HCT116 (cell line): ENCODE measurements at regions not wholly inside any gene's neighbourhood (a gene's known extent, or its start where the extent isn't known, plus 50 kb on each side); places are given as distances from the start of the nearest gene placed in this dataset.
"Not testable (repeated sequence)": the region's sequence is repeated elsewhere in the genome, so short reads cannot be mapped to it uniquely, and the experiment has no call there.

Experiments used
- ATAC-seq: fragments of 200-7000 bp; cut with Tn5 transposase; 2 replicates; pipeline ENCODE4 v1.9.1; 2020; ENCODE audit warnings: mild to moderate bottlenecking, moderate library complexity
- BruUV-seq: library from RNA; stranded (reverse); fragments of 400-500 nt; replicated peaks from 2 replicates; lab custom pipeline; 2021; lab: Mats Ljungman, UMichigan
- CTCF ChIA-PET: fragments of 300-600 bp; sonication (Branson Sonifier 250); formaldehyde crosslinking; loops from one replicate; lab custom pipeline; 2021; ENCODE audit warnings: antibody characterized with exemption; lab: Charles Lee
- POLR2A ChIA-PET: fragments of 300-600, 350-600 bp; sonication (Branson Sonifier 250); formaldehyde crosslinking; loops from one replicate; lab custom pipeline; 2021; ENCODE audit warnings: antibody characterized with exemption; lab: Charles Lee
- RAD21 ChIA-PET, 2 experiments: fragments of 300-600 bp; sonication (Branson Sonifier 250); formaldehyde crosslinking; loops; one replicate each; lab custom pipeline; 2023; ENCODE audit warnings: low total read pairs in 2 of 2; ENCODE audit not compliant: uncharacterized antibody in 2 of 2, unreplicated experiment in 2 of 2, low non-redundant PET in 1 of 2; lab: Charles Lee
- DNase-seq: peaks from one replicate; pipeline ENCODE4 v3.0.0-alpha.2; 2010; ENCODE audit warnings: low read depth, low spot score
- H2AFZ ChIP-seq: fragments of 200-600 bp; shearing (Covaris generic), sonication (generic); 2 replicates; pipeline ENCODE4 v1.6.1; 2017; ENCODE audit warnings: low read depth, mixed run types, mixed read lengths, antibody characterized with exemption, low read length; ENCODE audit not compliant: poor library complexity, severe bottlenecking
- H3K27ac ChIP-seq: 2 replicates; pipeline ENCODE4 v1.5.1; 2012; ENCODE audit warnings: low read depth, low read length
- H3K27me3 ChIP-seq: fragments of 200-600 bp; sonication (generic); 2 replicates; pipeline ENCODE4 v1.6.1; 2016; ENCODE audit warnings: mixed run types, low read length, mixed read lengths; ENCODE audit not compliant: insufficient read depth
- H3K36me3 ChIP-seq, 2 experiments: fragments of 200-500 bp in 1 of 2; fragments of 200-600 bp in 1 of 2; sonication (Bioruptor generic) in 1 of 2; sonication (generic) in 1 of 2; 2 replicates each; pipeline versions ENCODE4 v1.5.1 to v1.6.1; 2014 to 2016; ENCODE audit warnings: low read length in 2 of 2, inconsistent platforms in 1 of 2, mixed read lengths in 1 of 2, mixed run types in 1 of 2; ENCODE audit not compliant: insufficient read depth in 2 of 2, control insufficient read depth in 1 of 2
- H3K4me1 ChIP-seq, 2 experiments: fragments of 200-600 bp in 1 of 2; sonication (generic) in 1 of 2; 2 replicates each; pipeline versions ENCODE4 v1.5.1 to v1.6.1; 2012 to 2017; ENCODE audit warnings: low read length in 2 of 2, inconsistent platforms in 1 of 2, mild to moderate bottlenecking in 1 of 2, mixed read lengths in 1 of 2, mixed run types in 1 of 2, moderate library complexity in 1 of 2; ENCODE audit not compliant: insufficient read depth in 2 of 2, control insufficient read depth in 1 of 2
- H3K4me2 ChIP-seq: fragments of 200-600 bp; sonication (generic); 2 replicates; pipeline ENCODE4 v1.6.1; 2017; ENCODE audit warnings: mixed run types, low read length, mixed read lengths
- H3K4me3 ChIP-seq, 2 experiments: fragments of 200-600 bp in 1 of 2; sonication (generic) in 1 of 2; replicated peaks in 1 of 2; 2 replicates each; pipeline ENCODE4 v1.5.1; 2011 to 2016; ENCODE audit warnings: low read length in 2 of 2, control low read depth in 1 of 2, low read depth in 1 of 2, mild to moderate bottlenecking in 1 of 2, mixed read lengths in 1 of 2, mixed run types in 1 of 2
- H3K79me2 ChIP-seq: fragments of 200-600 bp; sonication (generic); 2 replicates; pipeline ENCODE4 v1.6.1; 2017; ENCODE audit warnings: mild to moderate bottlenecking, mixed run types, low read length, moderate library complexity, mixed read lengths; ENCODE audit not compliant: insufficient read depth
- H3K9ac ChIP-seq: fragments of 200-600 bp; sonication (generic); 2 replicates; pipeline ENCODE4 v1.6.1; 2016; ENCODE audit warnings: low read length, mixed read lengths
- H3K9me2 ChIP-seq: fragments of 200-600 bp; sonication (generic), shearing (Covaris generic); 2 replicates; pipeline ENCODE4 v1.6.1; 2017; ENCODE audit warnings: mixed run types, mild to moderate bottlenecking, moderate library complexity; ENCODE audit not compliant: insufficient read depth
- H3K9me3 ChIP-seq, 2 experiments: fragments of 200-500 bp in 1 of 2; fragments of 200-600 bp in 1 of 2; sonication (Bioruptor generic) in 1 of 2; sonication (generic) in 1 of 2; 2 replicates each; pipeline ENCODE4 v1.6.1; 2014 to 2017; ENCODE audit warnings: low read length in 2 of 2, mixed read lengths in 2 of 2, inconsistent platforms in 1 of 2, low read depth in 1 of 2, mild to moderate bottlenecking in 1 of 2, mixed run types in 1 of 2, moderate library complexity in 1 of 2; ENCODE audit not compliant: control insufficient read depth in 1 of 2, insufficient read depth in 1 of 2
- H4K20me1 ChIP-seq: fragments of 200-600 bp; sonication (generic), shearing (Covaris generic); 2 replicates; pipeline ENCODE4 v1.6.1; 2017; ENCODE audit warnings: mixed run types, mild to moderate bottlenecking, moderate library complexity; ENCODE audit not compliant: insufficient read depth
- CBX3 ChIP-seq: IDR thresholded peaks from 2 replicates; pipeline ENCODE4 v1.6.1; 2012; ENCODE audit warnings: low read depth
- EGR1 ChIP-seq: IDR thresholded peaks from 2 replicates; pipeline ENCODE4 v1.6.1; 2012; ENCODE audit warnings: low read depth
- EZH2 ChIP-seq: fragments of 200-600 bp; sonication (generic); IDR thresholded peaks from 2 replicates; pipeline ENCODE4 v1.6.1; 2017; ENCODE audit warnings: antibody characterized with exemption, mixed run types
- EZH2phosphoT487 ChIP-seq: fragments of 200-600 bp; IDR thresholded peaks from 2 replicates; pipeline ENCODE4 v1.6.1; 2018; ENCODE audit warnings: antibody characterized with exemption, borderline replicate concordance
- FOSL1 ChIP-seq: IDR thresholded peaks from 2 replicates; pipeline ENCODE4 v1.6.1; 2012; ENCODE audit warnings: low read depth
- JUND ChIP-seq: IDR thresholded peaks from 2 replicates; pipeline ENCODE4 v1.6.1; 2012
- MAX ChIP-seq: IDR thresholded peaks from 2 replicates; pipeline ENCODE4 v1.6.1; 2012
- POLR2A ChIP-seq: IDR thresholded peaks from 2 replicates; pipeline ENCODE4 v1.7.0; 2011; ENCODE audit warnings: borderline replicate concordance; ENCODE audit not compliant: insufficient read depth, insufficient read length; ENCODE audit errors: extremely low read depth
- RAD21 ChIP-seq: IDR thresholded peaks from 2 replicates; pipeline ENCODE4 v1.6.1; 2012; ENCODE audit warnings: low read depth, mild to moderate bottlenecking
- REST ChIP-seq: IDR thresholded peaks from 2 replicates; pipeline ENCODE4 v1.6.1; 2012; ENCODE audit warnings: low read depth
- SP1 ChIP-seq: IDR thresholded peaks from 2 replicates; pipeline ENCODE4 v1.6.1; 2012; ENCODE audit warnings: low read depth
- YY1 ChIP-seq: IDR thresholded peaks from 2 replicates; pipeline ENCODE4 v1.6.1; 2011; ENCODE audit warnings: low read length, low read depth, moderate library complexity, mild to moderate bottlenecking; ENCODE audit not compliant: insufficient replicate concordance; ENCODE audit errors: extremely low read depth
- ZBTB33 ChIP-seq: IDR thresholded peaks from 2 replicates; pipeline ENCODE4 v1.6.1; 2011; ENCODE audit warnings: mild to moderate bottlenecking, low read length, moderate library complexity; ENCODE audit not compliant: insufficient replicate concordance; ENCODE audit errors: extremely low read depth
- ZFX ChIP-seq: fragments of 450-650 bp; IDR thresholded peaks from 2 replicates; pipeline ENCODE4 v1.6.1; 2017
- intact Hi-C: fragments of 100-400 bp; cut with micrococcal nuclease; formaldehyde crosslinking; loops from 2 replicates; pipeline ENCODE4 v1.10.0; 2022

- no peak for TF ChIP-seq ZBTB33
- peak; percentile 39 for TF ChIP-seq POLR2A
- TF ChIP-seq, all 23 proteins: peak for 4
Observed at GRCh38 chr17:21551081-21551881, 141.0 kb upstream of the KCNJ18 start (continued).

DNA sequence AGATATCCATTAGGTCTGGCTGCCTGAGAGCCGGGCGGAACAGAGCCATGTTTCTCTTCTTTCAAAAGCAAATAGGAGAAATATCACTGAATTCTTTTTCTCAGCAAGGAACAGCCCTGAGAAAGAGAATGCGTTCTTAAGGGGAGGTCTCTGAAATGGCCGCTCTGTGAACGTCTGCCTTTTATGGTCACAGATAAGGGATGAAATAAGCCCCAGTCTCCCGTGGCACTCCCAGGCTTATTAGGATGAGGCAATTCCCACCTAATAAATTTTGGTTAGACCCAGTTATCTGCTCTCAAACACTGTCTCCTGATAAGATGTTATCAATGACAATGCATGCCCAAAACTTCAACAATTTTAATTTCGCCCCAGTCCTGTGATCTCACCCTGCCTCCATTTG is 133.4 kb upstream of the KCNJ18 start:
- H3K27ac ChIP-seq, H3K4me1 ChIP-seq, H3K4me2 ChIP-seq, H3K27me3 ChIP-seq, H3K79me2 ChIP-seq, H3K9ac ChIP-seq, H2AFZ ChIP-seq, BruUV-seq, H3K9me3 ChIP-seq, RAD21 ChIA-PET, DNase-seq, H3K9me2 ChIP-seq, H3K36me3 ChIP-seq, H3K4me3 ChIP-seq, POLR2A ChIA-PET, H4K20me1 ChIP-seq, intact Hi-C loops, ATAC-seq, CTCF ChIA-PET: not testable (repeated sequence)

GRCh38 chr17:21564262-21564661 is 128.1 kb upstream of the KCNJ18 start:
- ChIA-PET CTCF (no interaction called here), RAD21 (no interaction called here), POLR2A (no interaction called here)
- H3K36me3 ChIP-seq, result no peaks in the 10 kb centered on the region
- DNase-seq, result no peak
- H3K4me1 ChIP-seq, result no peaks in the 10 kb centered on the region
- no peaks in the 10 kb centered on the region for H3K9me2 ChIP-seq
- no peak overlapping the region for H3K4me3 ChIP-seq
- ATAC-seq, result no peak
- no TSS peak for BruUV-seq
- no peak overlapping the region for H3K9ac ChIP-seq
- H3K27ac ChIP-seq, result no peak overlapping the region
- H2AFZ ChIP-seq, result no peak overlapping the region
- no peak overlapping the region for H3K4me2 ChIP-seq
- no peaks in the 10 kb centered on the region for H3K27me3 ChIP-seq
- intact Hi-C loops, result no loop called here
- no peaks in the 10 kb centered on the region for H4K20me1 ChIP-seq
- H3K9me3 ChIP-seq, result no peaks in the 10 kb centered on the region
- H3K79me2 ChIP-seq, result no peaks in the 10 kb centered on the region
- no peak for TF ChIP-seq EZH2
- TF ChIP-seq SP1, result no peak
- TF ChIP-seq EZH2phosphoT487, result no peak
- no peak for TF ChIP-seq JUND
- no peak for TF ChIP-seq FOSL1
- TF ChIP-seq RAD21, result no peak
- TF ChIP-seq YY1, result no peak
- no peak for TF ChIP-seq REST
- no peak for TF ChIP-seq ZFX
- no peak for TF ChIP-seq CBX3
- no peak for TF ChIP-seq EGR1
- no peak for TF ChIP-seq MAX
